HG03565 (cell line): ENCODE measurements at regions not wholly inside any gene's neighbourhood (a gene's known extent, or its start where the extent isn't known, plus 50 kb on each side); places are given as distances from the start of the nearest gene placed in this dataset.
A peak's percentile ranks its signal among the peaks of the same experiment; 100 is the strongest.
"Not testable (repeated sequence)": the region's sequence is repeated elsewhere in the genome, so short reads cannot be mapped to it uniquely, and the experiment has no call there.

Source experiments
- ATAC-seq: cut with Tn5 transposase; IDR thresholded peaks from one replicate; pipeline ENCODE4 v1.9.1; 2021; ENCODE audit warnings: mild to moderate bottlenecking, moderate library complexity; ENCODE audit not compliant: unreplicated experiment

GRCh38 chr5:124521461-124522230 lies 224.8 kb downstream of the ZNF608 start:
- no peak for ATAC-seq

GRCh38 chr5:124519396-124519795 lies 227.0 kb downstream of the ZNF608 start:
- peak; percentile 87 for ATAC-seq

- ATAC-seq: no peak
Observed at GRCh38 chr5:124516567-124516966, 229.9 kb downstream of the ZNF608 start.

- no peak for ATAC-seq
Observed at GRCh38 chr5:124515497-124516245, 230.8 kb downstream of the ZNF608 start.

GRCh38 chr5:124514956-124515355 lies 231.5 kb downstream of the ZNF608 start:
- ATAC-seq: no peak

- ATAC-seq: no peak
Observed at GRCh38 chr5:124512952-124513632, 233.3 kb downstream of the ZNF608 start.

- no peak for ATAC-seq
Observed at GRCh38 chr5:124512236-124512635, 234.2 kb downstream of the ZNF608 start.

- no peak for ATAC-seq
Observed at GRCh38 chr5:124511791-124512190, 234.6 kb downstream of the ZNF608 start.

GRCh38 chr5:124507688-124508087 lies 238.8 kb downstream of the ZNF608 start:
- ATAC-seq: no peak

- peak; percentile 97 for ATAC-seq
Observed at GRCh38 chr5:124504081-124504916, 242.1 kb downstream of the ZNF608 start.

- ATAC-seq: no peak
Observed at GRCh38 chr5:124502551-124502950, 243.9 kb downstream of the ZNF608 start.

- ATAC-seq: not testable (repeated sequence)
Observed at GRCh38 chr5:124499818-124500217, 246.6 kb downstream of the ZNF608 start.

GRCh38 chr5:124496968-124497367 lies 249.5 kb downstream of the ZNF608 start:
- ATAC-seq: not testable (repeated sequence)

- ATAC-seq: no peak
Observed at GRCh38 chr5:124494540-124495116, 251.8 kb downstream of the ZNF608 start.

GRCh38 chr5:124492444-124493224 lies 253.8 kb downstream of the ZNF608 start:
- ATAC-seq: no peak

GRCh38 chr5:124490315-124490714 lies 256.1 kb downstream of the ZNF608 start:
- ATAC-seq: not testable (repeated sequence)

GRCh38 chr5:124481419-124481818 lies 265.0 kb downstream of the ZNF608 start:
- no peak for ATAC-seq

GRCh38 chr5:124480964-124481363 lies 265.5 kb downstream of the ZNF608 start:
- no peak for ATAC-seq

- no peak for ATAC-seq
Observed at GRCh38 chr5:124480022-124480421, 266.4 kb downstream of the ZNF608 start.

- no peak for ATAC-seq
Observed at GRCh38 chr5:124478264-124478663, 268.2 kb downstream of the ZNF608 start.
